IMR-90 (cell line): ENCODE measurements at regions not wholly inside any gene's neighbourhood (a gene's known extent, or its start where the extent isn't known, plus 50 kb on each side); places are given as distances from the start of the nearest gene placed in this dataset.

Experiments used
- CEBPB ChIP-seq: IDR thresholded peaks from 2 replicates; pipeline ENCODE4 v1.6.1; 2012; ENCODE audit warnings: low read depth, low read length, improper control_type of control experiment
- ELK1 ChIP-seq: fragments of 150-350 bp; IDR thresholded peaks from 2 replicates; pipeline ENCODE4 v1.6.1; 2016; ENCODE audit warnings: low read depth, mild to moderate bottlenecking, low read length, moderate library complexity, borderline replicate concordance
- NFE2L2 ChIP-seq: fragments of 150-350 bp; IDR thresholded peaks from 2 replicates; pipeline ENCODE4 v1.6.1; 2016; ENCODE audit warnings: low read depth, mild to moderate bottlenecking, low read length
- POLR2A ChIP-seq: IDR thresholded peaks from 2 replicates; pipeline ENCODE4 v1.6.1; 2012; ENCODE audit warnings: mild to moderate bottlenecking, low read depth, low read length
- RAD21 ChIP-seq: IDR thresholded peaks from 2 replicates; pipeline ENCODE4 v1.6.1; 2012; ENCODE audit warnings: low read length, improper control_type of control experiment
- RCOR1 ChIP-seq: IDR thresholded peaks from 2 replicates; pipeline ENCODE4 v1.6.1; 2012; ENCODE audit warnings: mild to moderate bottlenecking, low read length, improper control_type of control experiment; ENCODE audit not compliant: insufficient replicate concordance
- RFX5 ChIP-seq: IDR thresholded peaks from 2 replicates; pipeline ENCODE4 v1.8.0; 2012; ENCODE audit warnings: low read depth, mild to moderate bottlenecking, low read length, moderate library complexity
- TF ChIP-seq, protein P1 (sequence below): conservative IDR thresholded peaks from 2 replicates; pipeline ENCODE4 v1.5.1; 2012; ENCODE audit warnings: mild to moderate bottlenecking, low read depth, low read length, improper control_type of control experiment

DNA sequence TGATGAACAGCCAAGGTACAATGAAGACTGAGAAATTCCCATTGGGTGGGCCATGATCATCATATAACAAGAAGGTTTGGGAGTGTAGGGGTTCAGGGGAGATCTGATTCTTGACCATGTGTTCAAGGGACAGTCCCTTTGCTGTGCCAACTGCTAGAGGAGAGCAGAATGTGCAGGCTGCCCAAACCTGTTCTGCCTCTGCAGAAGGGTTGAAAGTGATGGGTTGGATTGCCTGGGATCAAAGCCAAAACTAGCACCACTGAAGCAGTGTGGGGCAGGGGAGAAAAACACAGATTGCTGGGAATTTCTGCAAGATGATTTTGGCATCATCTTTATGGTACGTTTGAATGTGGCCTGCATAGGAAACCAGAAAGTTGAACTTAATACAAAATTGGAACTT, 303.9 kb downstream of the OTUD1 start:
- TF ChIP-seq RAD21 (no peak), RFX5 (no peak), POLR2A (no peak), RCOR1 (no peak), ELK1 (no peak), NFE2L2 (no peak), CEBPB (no peak)
- TF ChIP-seq, protein P1, sequence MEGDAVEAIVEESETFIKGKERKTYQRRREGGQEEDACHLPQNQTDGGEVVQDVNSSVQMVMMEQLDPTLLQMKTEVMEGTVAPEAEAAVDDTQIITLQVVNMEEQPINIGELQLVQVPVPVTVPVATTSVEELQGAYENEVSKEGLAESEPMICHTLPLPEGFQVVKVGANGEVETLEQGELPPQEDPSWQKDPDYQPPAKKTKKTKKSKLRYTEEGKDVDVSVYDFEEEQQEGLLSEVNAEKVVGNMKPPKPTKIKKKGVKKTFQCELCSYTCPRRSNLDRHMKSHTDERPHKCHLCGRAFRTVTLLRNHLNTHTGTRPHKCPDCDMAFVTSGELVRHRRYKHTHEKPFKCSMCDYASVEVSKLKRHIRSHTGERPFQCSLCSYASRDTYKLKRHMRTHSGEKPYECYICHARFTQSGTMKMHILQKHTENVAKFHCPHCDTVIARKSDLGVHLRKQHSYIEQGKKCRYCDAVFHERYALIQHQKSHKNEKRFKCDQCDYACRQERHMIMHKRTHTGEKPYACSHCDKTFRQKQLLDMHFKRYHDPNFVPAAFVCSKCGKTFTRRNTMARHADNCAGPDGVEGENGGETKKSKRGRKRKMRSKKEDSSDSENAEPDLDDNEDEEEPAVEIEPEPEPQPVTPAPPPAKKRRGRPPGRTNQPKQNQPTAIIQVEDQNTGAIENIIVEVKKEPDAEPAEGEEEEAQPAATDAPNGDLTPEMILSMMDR, result no peak
